GM18507 (cell line): ENCODE measurements at regions not wholly inside any gene's neighbourhood (a gene's known extent, or its start where the extent isn't known, plus 50 kb on each side); places are given as distances from the start of the nearest gene placed in this dataset.

ENCODE experiments used
- DNase-seq: peaks from one replicate; pipeline ENCODE4 v3.0.0; 2011; ENCODE audit warnings: low read depth; ENCODE audit not compliant: insufficient read length; ENCODE audit errors: extremely low spot score
- FAIRE-seq: peaks from 2 replicates; lab custom pipeline; 2011; peaks lifted over from hg19 to GRCh38; lab: Jason Lieb, UNC

- no peak for DNase-seq
- no peak for FAIRE-seq
Measured at GRCh38 chr2:196454492-196454891, 185.0 kb upstream of the CCDC150 start.

- no peak for DNase-seq
- FAIRE-seq = no peak
Measured at GRCh38 chr2:196459539-196459938, 180.0 kb upstream of the CCDC150 start.

GRCh38 chr2:196463706-196464105, 175.8 kb upstream of the CCDC150 start:
- no peak for FAIRE-seq

GRCh38 chr2:196464311-196464710, 175.2 kb upstream of the CCDC150 start:
- FAIRE-seq (no peak), DNase-seq (no peak)

More at GRCh38 chr2:196463706-196464105, 175.8 kb upstream of the CCDC150 start:
- DNase-seq = no peak

- DNase-seq (no peak), FAIRE-seq (no peak)
Measured at GRCh38 chr2:196466581-196466980, 172.9 kb upstream of the CCDC150 start.

GRCh38 chr2:196468394-196468793, 171.1 kb upstream of the CCDC150 start:
- DNase-seq = no peak
- no peak for FAIRE-seq

- FAIRE-seq (no peak), DNase-seq (no peak)
Measured at GRCh38 chr2:196473617-196474016, 165.9 kb upstream of the CCDC150 start.

- no peak for DNase-seq
- FAIRE-seq = no peak
Measured at GRCh38 chr2:196475611-196476010, 163.9 kb upstream of the CCDC150 start.

- FAIRE-seq = no peak
- no peak for DNase-seq
Measured at GRCh38 chr2:196478588-196478987, 160.9 kb upstream of the CCDC150 start.

- DNase-seq (no peak), FAIRE-seq (no peak)
Measured at GRCh38 chr2:196479350-196479749, 160.2 kb upstream of the CCDC150 start.

- FAIRE-seq = no peak
Measured at GRCh38 chr2:196480653-196481323, 158.7 kb upstream of the CCDC150 start.

GRCh38 chr2:196481324-196481697, 158.2 kb upstream of the CCDC150 start:
- DNase-seq = no peak
- no peak for FAIRE-seq

More at GRCh38 chr2:196480653-196481323, 158.7 kb upstream of the CCDC150 start:
- no peak for DNase-seq

GRCh38 chr2:196482119-196483065, 157.1 kb upstream of the CCDC150 start:
- FAIRE-seq = no peak
- no peak for DNase-seq

GRCh38 chr2:196486146-196486545, 153.4 kb upstream of the CCDC150 start:
- DNase-seq (no peak), FAIRE-seq (no peak)

- FAIRE-seq (no peak), DNase-seq (no peak)
Measured at GRCh38 chr2:196487417-196487816, 152.1 kb upstream of the CCDC150 start.

GRCh38 chr2:196489371-196489770, 150.1 kb upstream of the CCDC150 start:
- DNase-seq = no peak
- FAIRE-seq = no peak

GRCh38 chr2:196492946-196493345, 146.6 kb upstream of the CCDC150 start:
- DNase-seq = no peak
- no peak for FAIRE-seq

- FAIRE-seq (no peak), DNase-seq (no peak)
Measured at GRCh38 chr2:196498962-196499361, 140.6 kb upstream of the CCDC150 start.

- no peak for FAIRE-seq
- DNase-seq = no peak
Measured at GRCh38 chr2:196499686-196500085, 139.8 kb upstream of the CCDC150 start.

GRCh38 chr2:196500686-196501431, 138.7 kb upstream of the CCDC150 start:
- no peak for FAIRE-seq
- no peak for DNase-seq
